ENCODE measurements at regions not wholly inside any gene's neighbourhood (a gene's known extent, or its start where the extent isn't known, plus 50 kb on each side); places are given as distances from the start of the nearest gene placed in this dataset.

DNA sequence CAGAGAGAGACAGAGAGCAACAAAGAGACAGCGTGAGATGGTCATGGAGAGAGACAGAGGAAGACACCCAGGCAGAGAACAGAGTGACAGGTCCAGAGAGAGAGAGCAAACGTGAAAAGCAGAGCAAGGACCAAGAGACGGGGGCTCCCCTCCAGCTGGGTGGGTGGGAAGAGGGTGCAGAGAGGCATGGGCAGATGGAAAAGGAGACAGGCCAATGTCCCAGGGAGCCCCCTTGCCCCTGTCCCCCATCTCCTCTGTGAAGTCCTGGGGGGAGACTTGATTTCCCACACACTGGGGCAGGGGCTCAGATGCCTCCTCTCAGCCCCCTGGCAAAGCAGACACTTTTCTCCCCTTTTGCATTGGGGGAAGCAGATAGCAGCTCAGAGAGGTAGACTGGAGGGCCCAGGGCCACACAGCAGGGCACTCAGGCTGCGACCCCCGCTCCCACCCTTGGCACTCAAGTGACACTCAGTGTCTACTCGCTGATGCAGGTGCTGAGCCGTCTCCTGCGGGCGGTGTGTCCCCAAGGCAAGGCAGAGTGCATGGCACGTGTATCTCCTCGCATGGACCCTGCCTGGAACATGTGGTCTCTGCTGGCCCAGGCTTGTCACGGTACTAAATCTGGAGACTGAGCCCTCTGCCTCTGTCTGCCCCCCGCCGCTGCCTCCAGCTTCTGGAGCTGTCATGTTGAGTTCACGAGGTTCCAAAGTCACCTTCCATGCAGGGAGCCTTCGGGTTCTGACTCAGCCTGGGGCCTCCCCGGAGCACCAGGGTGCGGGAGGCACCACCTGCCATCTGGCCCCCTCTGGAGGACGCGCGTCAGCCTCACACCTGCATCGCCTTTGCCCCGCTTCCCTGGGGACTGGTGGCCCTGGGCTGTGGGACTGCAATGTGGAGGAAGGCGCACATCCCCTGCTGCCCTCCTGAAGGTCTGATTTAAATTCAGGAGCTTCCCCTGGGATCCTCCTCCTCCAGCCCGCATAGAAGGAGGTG lies 215.9 kb upstream of the GSE1 start (continued):
- TF ChIP-seq, protein P1, sequence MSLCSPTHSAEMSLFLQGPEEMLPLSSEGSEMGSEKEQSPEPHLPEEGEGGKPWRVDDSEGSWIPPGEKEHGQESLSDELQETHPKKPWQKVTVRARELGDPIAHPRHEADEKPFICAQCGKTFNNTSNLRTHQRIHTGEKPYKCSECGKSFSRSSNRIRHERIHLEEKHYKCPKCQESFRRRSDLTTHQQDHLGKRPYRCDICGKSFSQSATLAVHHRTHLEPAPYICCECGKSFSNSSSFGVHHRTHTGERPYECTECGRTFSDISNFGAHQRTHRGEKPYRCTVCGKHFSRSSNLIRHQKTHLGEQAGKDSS (CRISPR knock-in tag; IDR thresholded peaks at IDR 0.05; ENCODE audit: borderline replicate concordance, low read depth) = peak; percentile 64; the same call in 1 of the 2 replicates
- 0 out of 2 replicates have a peak, but pooled peaks have one; percentile 36 for TF ChIP-seq ZNF563 (CRISPR knock-in tag; IDR thresholded peaks at IDR 0.05)
- TF ChIP-seq ZNF234 (CRISPR knock-in tag; conservative IDR thresholded peaks at IDR 0.05) = no peak
- TF ChIP-seq KLF6 (CRISPR knock-in tag; IDR thresholded peaks at IDR 0.05) = no peak
- TF ChIP-seq DMAP1 (CRISPR knock-in tag; IDR thresholded peaks at IDR 0.05) = no peak
- TF ChIP-seq, protein P2, sequence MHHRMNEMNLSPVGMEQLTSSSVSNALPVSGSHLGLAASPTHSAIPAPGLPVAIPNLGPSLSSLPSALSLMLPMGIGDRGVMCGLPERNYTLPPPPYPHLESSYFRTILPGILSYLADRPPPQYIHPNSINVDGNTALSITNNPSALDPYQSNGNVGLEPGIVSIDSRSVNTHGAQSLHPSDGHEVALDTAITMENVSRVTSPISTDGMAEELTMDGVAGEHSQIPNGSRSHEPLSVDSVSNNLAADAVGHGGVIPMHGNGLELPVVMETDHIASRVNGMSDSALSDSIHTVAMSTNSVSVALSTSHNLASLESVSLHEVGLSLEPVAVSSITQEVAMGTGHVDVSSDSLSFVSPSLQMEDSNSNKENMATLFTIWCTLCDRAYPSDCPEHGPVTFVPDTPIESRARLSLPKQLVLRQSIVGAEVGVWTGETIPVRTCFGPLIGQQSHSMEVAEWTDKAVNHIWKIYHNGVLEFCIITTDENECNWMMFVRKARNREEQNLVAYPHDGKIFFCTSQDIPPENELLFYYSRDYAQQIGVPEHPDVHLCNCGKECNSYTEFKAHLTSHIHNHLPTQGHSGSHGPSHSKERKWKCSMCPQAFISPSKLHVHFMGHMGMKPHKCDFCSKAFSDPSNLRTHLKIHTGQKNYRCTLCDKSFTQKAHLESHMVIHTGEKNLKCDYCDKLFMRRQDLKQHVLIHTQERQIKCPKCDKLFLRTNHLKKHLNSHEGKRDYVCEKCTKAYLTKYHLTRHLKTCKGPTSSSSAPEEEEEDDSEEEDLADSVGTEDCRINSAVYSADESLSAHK (CRISPR knock-in tag; IDR thresholded peaks at IDR 0.05; ENCODE audit: borderline replicate concordance) = no peak
- no peak for TF ChIP-seq NFE2 (CRISPR knock-in tag; IDR thresholded peaks at IDR 0.05)
- TF ChIP-seq FOXO1 (CRISPR knock-in tag; IDR thresholded peaks at IDR 0.05) = no peak
- TF ChIP-seq, protein P3, sequence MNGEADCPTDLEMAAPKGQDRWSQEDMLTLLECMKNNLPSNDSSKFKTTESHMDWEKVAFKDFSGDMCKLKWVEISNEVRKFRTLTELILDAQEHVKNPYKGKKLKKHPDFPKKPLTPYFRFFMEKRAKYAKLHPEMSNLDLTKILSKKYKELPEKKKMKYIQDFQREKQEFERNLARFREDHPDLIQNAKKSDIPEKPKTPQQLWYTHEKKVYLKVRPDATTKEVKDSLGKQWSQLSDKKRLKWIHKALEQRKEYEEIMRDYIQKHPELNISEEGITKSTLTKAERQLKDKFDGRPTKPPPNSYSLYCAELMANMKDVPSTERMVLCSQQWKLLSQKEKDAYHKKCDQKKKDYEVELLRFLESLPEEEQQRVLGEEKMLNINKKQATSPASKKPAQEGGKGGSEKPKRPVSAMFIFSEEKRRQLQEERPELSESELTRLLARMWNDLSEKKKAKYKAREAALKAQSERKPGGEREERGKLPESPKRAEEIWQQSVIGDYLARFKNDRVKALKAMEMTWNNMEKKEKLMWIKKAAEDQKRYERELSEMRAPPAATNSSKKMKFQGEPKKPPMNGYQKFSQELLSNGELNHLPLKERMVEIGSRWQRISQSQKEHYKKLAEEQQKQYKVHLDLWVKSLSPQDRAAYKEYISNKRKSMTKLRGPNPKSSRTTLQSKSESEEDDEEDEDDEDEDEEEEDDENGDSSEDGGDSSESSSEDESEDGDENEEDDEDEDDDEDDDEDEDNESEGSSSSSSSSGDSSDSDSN (CRISPR knock-in tag; IDR thresholded peaks at IDR 0.05) = peak; percentile 87
- TF ChIP-seq NFIC (IDR thresholded peaks at IDR 0.05; ENCODE audit: low read length) = no peak
- TF ChIP-seq, protein P4, sequence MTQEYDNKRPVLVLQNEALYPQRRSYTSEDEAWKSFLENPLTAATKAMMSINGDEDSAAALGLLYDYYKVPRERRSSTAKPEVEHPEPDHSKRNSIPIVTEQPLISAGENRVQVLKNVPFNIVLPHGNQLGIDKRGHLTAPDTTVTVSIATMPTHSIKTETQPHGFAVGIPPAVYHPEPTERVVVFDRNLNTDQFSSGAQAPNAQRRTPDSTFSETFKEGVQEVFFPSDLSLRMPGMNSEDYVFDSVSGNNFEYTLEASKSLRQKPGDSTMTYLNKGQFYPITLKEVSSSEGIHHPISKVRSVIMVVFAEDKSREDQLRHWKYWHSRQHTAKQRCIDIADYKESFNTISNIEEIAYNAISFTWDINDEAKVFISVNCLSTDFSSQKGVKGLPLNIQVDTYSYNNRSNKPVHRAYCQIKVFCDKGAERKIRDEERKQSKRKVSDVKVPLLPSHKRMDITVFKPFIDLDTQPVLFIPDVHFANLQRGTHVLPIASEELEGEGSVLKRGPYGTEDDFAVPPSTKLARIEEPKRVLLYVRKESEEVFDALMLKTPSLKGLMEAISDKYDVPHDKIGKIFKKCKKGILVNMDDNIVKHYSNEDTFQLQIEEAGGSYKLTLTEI (CRISPR knock-in tag; conservative IDR thresholded peaks at IDR 0.05) = no peak
- TF ChIP-seq ZNF292 (CRISPR knock-in tag; IDR thresholded peaks at IDR 0.05; ENCODE audit: borderline replicate concordance, low read depth) = peak; percentile 52; the same call in 1 of the 2 replicates
- TF ChIP-seq ATF7-NPFF (CRISPR knock-in tag; IDR thresholded peaks at IDR 0.05; ENCODE audit: low read depth) = no peak
- peak; percentile 65; the same call in 1 of the 2 replicates for TF ChIP-seq ESRRA (CRISPR knock-in tag; IDR thresholded peaks at IDR 0.05; ENCODE audit: low read depth)
- TF ChIP-seq SRSF9 (IDR thresholded peaks at IDR 0.05; ENCODE audit: borderline replicate concordance, insufficient read depth, low read depth, low read length, poor library complexity, severe bottlenecking) = no peak
- TF ChIP-seq SAFB2 (CRISPR knock-in tag; IDR thresholded peaks at IDR 0.05; ENCODE audit: borderline replicate concordance, low read depth) = no peak
- TF ChIP-seq RAD21 (CRISPR knock-in tag; IDR thresholded peaks at IDR 0.05) = peak; percentile 78
- no peak for TF ChIP-seq ZNF577 (CRISPR knock-in tag; IDR thresholded peaks at IDR 0.05; ENCODE audit: borderline replicate concordance, low read depth)
- no peak for TF ChIP-seq NKX3-1 (CRISPR knock-in tag; IDR thresholded peaks at IDR 0.05)
- TF ChIP-seq CENPX (CRISPR knock-in tag; IDR thresholded peaks at IDR 0.05) = no peak
- TF ChIP-seq, protein P5, sequence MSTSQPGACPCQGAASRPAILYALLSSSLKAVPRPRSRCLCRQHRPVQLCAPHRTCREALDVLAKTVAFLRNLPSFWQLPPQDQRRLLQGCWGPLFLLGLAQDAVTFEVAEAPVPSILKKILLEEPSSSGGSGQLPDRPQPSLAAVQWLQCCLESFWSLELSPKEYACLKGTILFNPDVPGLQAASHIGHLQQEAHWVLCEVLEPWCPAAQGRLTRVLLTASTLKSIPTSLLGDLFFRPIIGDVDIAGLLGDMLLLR (CRISPR knock-in tag; IDR thresholded peaks at IDR 0.05) = no peak
